HL-60 (cell line): ENCODE measurements at regions not wholly inside any gene's neighbourhood (a gene's known extent, or its start where the extent isn't known, plus 50 kb on each side); places are given as distances from the start of the nearest gene placed in this dataset.

Experiments used
- DNase-seq, 2 experiments: peaks; one replicate each; pipeline ENCODE4 v3.0.0-alpha.2; 2010 to 2020; ENCODE audit warnings: low read depth in 1 of 2, low spot score in 1 of 2
- H3K27ac ChIP-seq: fragments of 250-450 bp; sonication (Bioruptor Pico); replicated peaks from 2 replicates; pipeline ENCODE4 v1.5.1; 2020; ENCODE audit warnings: mild to moderate bottlenecking, moderate library complexity
- H3K27me3 ChIP-seq: fragments of 250-450 bp; sonication (Bioruptor Pico); 2 replicates; pipeline ENCODE4 v1.5.1; 2021; ENCODE audit warnings: mild to moderate bottlenecking, moderate library complexity; ENCODE audit not compliant: insufficient read depth, poor library complexity, severe bottlenecking
- H3K4me3 ChIP-seq: replicated peaks from 2 replicates; pipeline ENCODE4 v1.5.1; 2011; ENCODE audit warnings: mild to moderate bottlenecking, control low read depth, low read length; ENCODE audit not compliant: insufficient read depth
- CTCF ChIP-seq: IDR thresholded peaks from one replicate; pipeline ENCODE4 v1.5.1; 2011; ENCODE audit warnings: low read length, control low read depth, inconsistent platforms; ENCODE audit not compliant: insufficient read depth
- GABPA ChIP-seq: IDR thresholded peaks from 2 replicates; pipeline ENCODE4 v1.6.1; 2012; ENCODE audit warnings: low read depth
- POLR2AphosphoS5 ChIP-seq: IDR thresholded peaks from 2 replicates; pipeline ENCODE4 v1.6.1; 2012; ENCODE audit warnings: low read depth
- SPI1 ChIP-seq: IDR thresholded peaks from 2 replicates; pipeline ENCODE4 v1.6.1; 2012; ENCODE audit warnings: low read depth, mild to moderate bottlenecking, borderline replicate concordance
- TF ChIP-seq, protein P1 (sequence below): IDR thresholded peaks from 2 replicates; pipeline ENCODE4 v1.6.1; 2012; ENCODE audit warnings: low read depth; ENCODE audit not compliant: insufficient replicate concordance

GRCh38 chr12:67876305-67876915 is 112.8 kb upstream of the IFNG-AS1 start:
- H3K27ac ChIP-seq, result no peak overlapping the region
- H3K4me3 ChIP-seq, result no peak overlapping the region
- H3K27me3 ChIP-seq, result peaks cover 4% of the 10 kb centered on the region
- TF ChIP-seq SPI1 (no peak), CTCF (no peak), GABPA (no peak), POLR2AphosphoS5 (no peak)
- TF ChIP-seq, protein P1, sequence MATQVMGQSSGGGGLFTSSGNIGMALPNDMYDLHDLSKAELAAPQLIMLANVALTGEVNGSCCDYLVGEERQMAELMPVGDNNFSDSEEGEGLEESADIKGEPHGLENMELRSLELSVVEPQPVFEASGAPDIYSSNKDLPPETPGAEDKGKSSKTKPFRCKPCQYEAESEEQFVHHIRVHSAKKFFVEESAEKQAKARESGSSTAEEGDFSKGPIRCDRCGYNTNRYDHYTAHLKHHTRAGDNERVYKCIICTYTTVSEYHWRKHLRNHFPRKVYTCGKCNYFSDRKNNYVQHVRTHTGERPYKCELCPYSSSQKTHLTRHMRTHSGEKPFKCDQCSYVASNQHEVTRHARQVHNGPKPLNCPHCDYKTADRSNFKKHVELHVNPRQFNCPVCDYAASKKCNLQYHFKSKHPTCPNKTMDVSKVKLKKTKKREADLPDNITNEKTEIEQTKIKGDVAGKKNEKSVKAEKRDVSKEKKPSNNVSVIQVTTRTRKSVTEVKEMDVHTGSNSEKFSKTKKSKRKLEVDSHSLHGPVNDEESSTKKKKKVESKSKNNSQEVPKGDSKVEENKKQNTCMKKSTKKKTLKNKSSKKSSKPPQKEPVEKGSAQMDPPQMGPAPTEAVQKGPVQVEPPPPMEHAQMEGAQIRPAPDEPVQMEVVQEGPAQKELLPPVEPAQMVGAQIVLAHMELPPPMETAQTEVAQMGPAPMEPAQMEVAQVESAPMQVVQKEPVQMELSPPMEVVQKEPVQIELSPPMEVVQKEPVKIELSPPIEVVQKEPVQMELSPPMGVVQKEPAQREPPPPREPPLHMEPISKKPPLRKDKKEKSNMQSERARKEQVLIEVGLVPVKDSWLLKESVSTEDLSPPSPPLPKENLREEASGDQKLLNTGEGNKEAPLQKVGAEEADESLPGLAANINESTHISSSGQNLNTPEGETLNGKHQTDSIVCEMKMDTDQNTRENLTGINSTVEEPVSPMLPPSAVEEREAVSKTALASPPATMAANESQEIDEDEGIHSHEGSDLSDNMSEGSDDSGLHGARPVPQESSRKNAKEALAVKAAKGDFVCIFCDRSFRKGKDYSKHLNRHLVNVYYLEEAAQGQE, result no peak
- no peak for DNase-seq

- H3K27me3 ChIP-seq, result no peaks in the 10 kb centered on the region
- H3K27ac ChIP-seq, result no peak overlapping the region
- H3K4me3 ChIP-seq, result no peak overlapping the region
- no peak for DNase-seq
- TF ChIP-seq GABPA, result no peak
- TF ChIP-seq POLR2AphosphoS5, result no peak
- TF ChIP-seq, protein P1, result no peak
- TF ChIP-seq SPI1, result no peak
- no peak for TF ChIP-seq CTCF
These were observed 111.5 kb upstream of the IFNG-AS1 start for GRCh38 chr12:67877727-67878126.

DNA sequence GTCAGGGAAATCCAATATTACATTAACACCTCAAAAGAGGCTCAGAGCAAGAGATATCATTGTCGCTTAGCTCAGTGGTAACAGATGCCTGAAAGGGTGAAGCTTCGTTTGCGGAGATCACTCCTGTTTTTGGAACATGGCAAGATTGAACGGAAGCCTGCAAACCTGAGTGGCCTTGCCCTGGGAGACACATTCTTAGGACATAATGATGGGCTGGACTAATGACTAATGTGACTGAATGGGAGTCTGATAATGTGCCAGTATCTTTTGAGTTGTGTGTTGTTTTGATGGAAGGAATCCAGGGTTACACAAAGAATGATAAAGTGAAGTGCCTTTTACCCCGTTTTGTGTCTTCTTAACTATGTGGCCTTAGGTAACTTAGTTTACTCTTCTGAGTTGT is 109.3 kb upstream of the IFNG-AS1 start:
- TF ChIP-seq POLR2AphosphoS5 (no peak), GABPA (no peak), SPI1 (no peak), CTCF (no peak)
- TF ChIP-seq, protein P1, result no peak
- Histone ChIP-seq H3K4me3 (no peak overlapping the region), H3K27ac (no peak overlapping the region), H3K27me3 (no peaks in the 10 kb centered on the region)
- DNase-seq, result no peak
